ENCODE measurements at regions not wholly inside any gene's neighbourhood (a gene's known extent, or its start where the extent isn't known, plus 50 kb on each side); places are given as distances from the start of the nearest gene placed in this dataset.

GRCh38 chr12:71250166-71250565 lies 92.4 kb upstream of the TSPAN8 start:
- intact Hi-C loops (cut with DNase I) = no loop called here

DNA sequence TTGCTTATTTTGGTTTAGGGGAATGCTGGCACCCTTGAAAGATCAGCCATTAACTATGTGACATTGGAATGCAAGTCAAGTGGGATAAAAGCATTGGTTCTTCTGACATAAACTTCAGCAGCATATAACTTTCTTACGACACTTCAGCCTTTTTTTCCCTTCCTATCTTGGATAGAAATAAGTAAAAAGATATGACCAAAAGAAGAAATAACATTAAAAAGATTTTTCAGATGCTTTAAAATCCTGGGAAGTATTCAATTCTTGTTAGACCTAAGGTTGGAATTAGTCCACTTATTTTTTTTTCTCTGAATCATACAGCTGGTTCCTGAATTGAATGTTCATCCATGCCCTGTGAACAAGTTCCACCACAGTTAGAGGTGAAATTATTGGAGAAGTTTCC lies 85.6 kb upstream of the TSPAN8 start:
- DNase-seq (ENCODE audit: low spot score) = no peak
- intact Hi-C loops (cut with DNase I) = no loop called here

More at GRCh38 chr12:71250166-71250565, 92.4 kb upstream of the TSPAN8 start:
- no peak for DNase-seq (ENCODE audit: low spot score)

DNA sequence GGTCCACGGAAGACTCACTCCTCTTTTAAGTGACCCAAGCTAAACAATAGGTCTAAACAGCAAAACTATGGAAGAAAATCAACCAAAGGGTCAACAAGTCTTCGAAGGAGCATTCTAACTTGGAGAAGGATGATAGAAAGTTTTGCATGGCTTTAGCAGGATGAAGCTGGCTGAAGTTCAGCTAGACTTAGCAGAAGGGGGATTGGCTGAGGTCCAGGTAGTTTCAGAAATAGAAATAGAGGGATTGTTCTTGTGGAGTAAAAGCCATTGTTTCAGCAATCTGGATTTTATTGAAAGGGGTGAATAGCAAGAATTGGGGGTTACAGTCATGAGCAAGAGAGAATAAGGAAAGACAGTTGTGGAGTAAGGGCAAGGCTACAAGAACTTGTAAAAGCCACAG lies 84.7 kb upstream of the TSPAN8 start:
- intact Hi-C loops (cut with DNase I) = no loop called here
- DNase-seq (ENCODE audit: low spot score) = no peak

DNA sequence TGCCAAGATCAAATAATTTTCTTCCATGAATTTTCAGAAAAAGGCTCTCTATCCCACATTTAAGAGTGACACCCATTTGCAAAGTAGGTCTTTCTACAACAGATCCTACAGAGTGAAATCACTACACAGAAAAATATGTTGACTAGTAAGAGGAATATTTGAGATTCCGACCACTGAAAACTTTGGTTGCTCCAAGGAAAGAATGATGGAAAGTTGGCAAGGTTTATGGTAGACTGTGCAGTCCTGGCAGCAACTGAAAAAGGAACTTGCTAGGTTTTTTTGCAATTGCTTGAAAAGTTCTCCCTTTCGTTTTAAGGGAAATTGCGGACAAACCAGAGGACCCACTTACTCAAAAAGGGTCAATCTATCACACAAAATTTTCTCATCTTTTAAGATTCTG lies 83.1 kb upstream of the TSPAN8 start:
- intact Hi-C loops (cut with DNase I) = no loop called here

DNA sequence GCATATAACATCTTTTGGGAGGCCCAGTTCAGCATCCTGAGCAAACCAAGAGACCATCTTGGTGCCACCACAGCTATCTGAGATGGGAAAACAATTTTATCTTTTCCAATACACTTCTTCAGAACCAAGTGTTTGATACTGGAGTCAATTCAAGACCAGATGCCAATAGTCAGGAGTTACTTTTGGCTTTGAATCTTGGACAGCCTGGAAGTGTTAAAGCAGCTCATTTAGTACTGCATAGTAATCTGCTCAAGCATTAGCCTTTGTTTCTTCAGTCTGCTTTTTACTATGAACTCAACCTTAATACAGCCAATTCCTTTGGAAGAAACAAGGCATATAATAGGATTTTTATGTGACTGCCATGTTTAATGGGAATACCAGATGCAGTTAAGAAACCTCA lies 81.9 kb upstream of the TSPAN8 start:
- intact Hi-C loops (cut with DNase I) = no loop called here
- DNase-seq (ENCODE audit: low spot score) = no peak

More for the DNA sequence above, 83.1 kb upstream of the TSPAN8 start:
- DNase-seq (ENCODE audit: low spot score) = no peak

- intact Hi-C loops (cut with DNase I) = no loop called here
- DNase-seq (ENCODE audit: low spot score) = no peak
Measured at GRCh38 chr12:71237128-71237527, 79.3 kb upstream of the TSPAN8 start.

DNA sequence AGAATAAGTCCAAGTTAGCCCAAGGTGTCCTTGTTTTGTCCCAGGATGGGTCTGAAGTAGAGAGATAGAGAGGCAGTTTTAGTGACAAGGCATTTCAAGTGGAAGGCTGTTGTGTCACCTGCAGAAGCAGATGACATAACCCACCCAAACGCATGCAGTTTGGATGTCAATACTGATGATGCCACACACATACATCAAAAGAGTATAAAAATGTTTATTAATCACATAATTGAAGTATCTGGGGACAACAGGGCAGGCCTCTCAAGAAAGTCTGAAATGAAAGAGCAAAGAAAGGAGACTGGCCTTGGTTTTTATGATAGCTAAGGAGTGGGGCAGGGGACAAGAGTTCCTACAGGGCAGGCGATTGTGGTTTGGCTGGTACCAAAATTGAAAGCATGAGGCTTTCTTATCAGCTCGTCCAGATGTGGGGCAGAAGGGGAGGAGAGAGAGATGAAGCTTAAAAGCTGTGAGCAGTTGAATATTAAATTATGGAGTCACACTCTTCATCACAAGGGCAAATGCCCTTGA lies 78.4 kb upstream of the TSPAN8 start:
- intact Hi-C loops (cut with DNase I) = no loop called here

GRCh38 chr12:71233083-71233482 lies 75.3 kb upstream of the TSPAN8 start:
- no peak for DNase-seq (ENCODE audit: low spot score)
- intact Hi-C loops (cut with DNase I) = no loop called here

More for the DNA sequence above, 78.4 kb upstream of the TSPAN8 start:
- DNase-seq (ENCODE audit: low spot score) = no peak

DNA sequence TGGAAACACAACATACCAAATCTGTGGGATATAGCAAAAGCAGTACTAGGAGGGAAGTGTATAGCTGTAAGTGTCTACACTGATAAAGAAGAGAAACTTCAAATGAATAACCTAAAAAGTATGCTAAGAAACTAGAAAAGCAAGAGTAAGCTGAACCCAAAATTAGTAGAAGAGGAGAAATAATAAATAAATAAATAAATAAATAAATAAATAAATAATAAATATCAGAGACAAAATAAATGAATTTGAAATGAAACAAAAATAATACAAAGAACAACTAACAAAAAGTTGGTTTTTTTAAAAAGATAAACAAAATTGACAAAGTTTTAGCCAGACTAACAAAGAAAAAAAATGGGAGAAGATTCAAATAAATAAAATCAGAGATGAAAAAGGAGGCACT lies 72.7 kb upstream of the TSPAN8 start:
- DNase-seq (ENCODE audit: low spot score) = no peak
- intact Hi-C loops (cut with DNase I) = no loop called here

DNA sequence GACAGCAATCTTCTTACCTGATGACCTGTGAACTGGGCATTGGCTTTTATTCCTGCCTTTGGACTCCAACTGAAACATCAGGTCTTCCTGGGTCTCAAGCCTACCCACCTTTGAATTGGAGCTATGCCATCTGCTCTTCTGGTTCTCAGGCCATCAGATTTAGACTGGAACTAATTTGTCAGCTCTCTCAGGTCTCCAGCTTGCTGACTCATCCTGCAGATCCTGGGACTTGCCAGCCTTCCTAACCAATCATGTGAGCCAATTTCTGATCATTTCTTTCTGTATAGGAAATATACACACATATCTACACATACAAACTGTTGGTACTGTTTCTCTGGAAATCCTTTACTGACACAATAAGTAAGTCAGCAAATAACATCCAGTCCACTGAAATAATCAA lies 65.3 kb upstream of the TSPAN8 start:
- intact Hi-C loops (cut with DNase I) = no loop called here
- DNase-seq (ENCODE audit: low spot score) = no peak

DNA sequence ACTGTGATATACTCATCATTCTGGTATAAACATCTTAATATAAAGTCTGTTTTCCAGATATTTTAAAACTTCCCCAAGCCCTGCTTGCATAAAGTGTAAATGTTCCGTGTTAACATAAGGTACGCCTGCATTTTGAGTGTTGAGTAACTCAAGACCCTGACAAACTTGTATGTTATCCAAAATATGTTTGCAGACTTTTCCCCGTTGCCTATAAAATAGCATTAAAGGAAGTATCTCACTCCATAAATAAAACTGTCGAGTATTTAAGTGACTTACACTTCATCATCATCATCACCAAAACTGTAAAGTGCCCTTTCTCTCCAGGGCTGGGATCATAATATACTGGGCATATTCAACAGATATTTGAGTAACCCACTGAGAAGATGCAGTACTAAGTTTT lies 64.6 kb upstream of the TSPAN8 start:
- intact Hi-C loops (cut with DNase I) = no loop called here
- no peak for DNase-seq (ENCODE audit: low spot score)

DNA sequence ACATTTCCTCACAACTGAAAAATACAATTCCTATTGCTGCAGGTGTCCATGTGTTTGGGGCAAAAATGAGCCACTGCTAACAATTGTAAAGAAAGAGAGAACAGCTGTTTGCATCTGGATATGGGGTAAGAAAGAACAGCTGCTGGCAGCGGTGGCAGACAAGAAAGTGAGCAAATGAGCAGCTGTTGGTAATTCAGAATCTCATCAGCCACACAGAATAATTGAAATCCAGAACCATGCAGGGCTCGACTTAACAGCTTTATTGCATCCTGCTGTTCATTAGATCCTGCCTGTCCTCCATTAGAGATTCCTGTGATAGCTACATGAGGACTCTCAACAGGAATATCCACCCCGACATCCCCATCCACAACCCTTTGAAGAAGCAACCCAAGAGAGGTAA lies 62.5 kb upstream of the TSPAN8 start:
- DNase-seq (ENCODE audit: low spot score) = no peak
- intact Hi-C loops (cut with DNase I) = no loop called here

GRCh38 chr12:71219224-71219623 lies 61.4 kb upstream of the TSPAN8 start:
- no peak for DNase-seq (ENCODE audit: low spot score)
- intact Hi-C loops (cut with DNase I) = no loop called here

GRCh38 chr12:71218616-71219015 lies 60.8 kb upstream of the TSPAN8 start:
- no peak for DNase-seq (ENCODE audit: low spot score)
- intact Hi-C loops (cut with DNase I) = no loop called here

DNA sequence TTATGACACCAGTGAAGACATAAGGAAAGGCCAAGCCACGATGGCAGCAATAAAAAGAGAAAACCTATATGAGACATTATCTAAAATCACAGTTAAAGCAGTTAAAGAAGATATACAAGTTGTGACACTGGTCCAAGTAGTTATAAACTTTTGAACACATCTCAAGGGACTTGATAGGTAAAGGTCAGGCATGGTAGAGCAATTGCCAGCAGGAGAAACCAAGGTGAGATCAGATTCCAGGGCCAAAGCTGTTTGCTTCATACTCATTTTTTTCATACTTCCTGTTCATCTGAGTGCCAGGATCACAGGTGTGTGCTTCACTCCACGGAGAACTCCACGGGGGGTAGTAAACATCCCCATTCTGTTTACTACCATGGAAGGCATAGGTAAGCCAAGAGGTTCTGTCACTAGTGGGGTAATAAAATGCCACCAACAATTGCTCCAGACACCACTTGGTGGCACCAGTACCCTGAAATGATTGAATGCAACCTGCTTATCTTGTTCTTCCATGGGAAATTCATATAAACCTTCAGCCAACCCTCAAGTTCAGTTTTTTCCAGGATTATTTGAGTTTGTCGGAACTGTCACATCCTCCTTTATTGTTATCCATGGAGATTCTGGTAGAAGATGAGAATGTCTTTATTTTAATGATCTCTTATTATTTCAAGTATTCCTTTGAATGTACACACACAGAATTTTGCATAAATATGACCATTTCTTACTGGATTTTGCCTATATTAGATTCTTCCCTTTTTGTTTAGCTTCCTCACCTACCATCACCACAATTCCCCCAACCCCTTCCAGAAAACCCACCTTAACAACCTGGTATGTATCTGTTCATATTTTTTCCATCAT lies 59.2 kb upstream of the TSPAN8 start:
- intact Hi-C loops (cut with DNase I) = no loop called here
- no peak for DNase-seq (ENCODE audit: low spot score)

DNA sequence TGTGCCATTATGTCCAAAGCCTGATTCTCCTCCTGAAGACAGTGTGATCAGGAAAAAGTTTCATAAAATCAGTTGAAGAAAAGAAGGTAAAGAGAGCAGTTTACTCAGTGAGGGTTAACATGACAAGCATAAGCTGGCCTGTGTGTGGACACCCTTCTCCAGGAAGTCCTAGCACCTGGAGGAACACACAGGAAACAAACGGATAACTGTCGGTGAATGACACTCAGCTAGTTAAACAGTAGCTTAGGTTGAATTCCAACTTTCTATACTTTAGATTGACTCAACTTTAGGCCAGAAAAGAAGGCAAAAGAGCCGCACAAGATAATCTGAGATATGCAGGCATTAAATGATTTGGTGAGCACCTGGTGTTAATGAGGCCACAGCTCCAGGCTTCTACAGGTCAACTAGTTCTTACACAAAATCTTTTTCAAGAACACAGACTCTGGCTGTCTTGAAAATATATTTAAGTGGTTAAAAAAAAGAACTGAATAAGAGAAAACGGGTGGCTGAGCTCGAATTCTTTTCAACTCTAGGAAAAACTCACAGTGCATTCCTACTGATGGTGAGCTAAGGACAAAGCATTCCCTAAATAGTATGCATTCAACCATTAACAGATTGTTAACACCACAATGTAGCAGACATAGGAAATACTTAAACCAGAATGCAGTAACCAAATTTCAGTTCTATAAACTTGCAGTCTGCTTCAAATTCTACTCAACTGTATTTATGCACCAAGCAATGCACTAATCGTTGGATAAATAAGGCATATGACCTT lies 56.9 kb upstream of the TSPAN8 start:
- DNase-seq (ENCODE audit: low spot score) = no peak
- intact Hi-C loops (cut with DNase I) = no loop called here

- intact Hi-C loops (cut with DNase I) = no loop called here
- no peak for DNase-seq (ENCODE audit: low spot score)
Measured at GRCh38 chr12:71208053-71208685, 50.4 kb upstream of the TSPAN8 start.
